Suppressor macrophage treated with lipopolysaccharide for 4 hours (primary cell): ENCODE measurements at regions not wholly inside any gene's neighbourhood (a gene's known extent, or its start where the extent isn't known, plus 50 kb on each side); places are given as distances from the start of the nearest gene placed in this dataset.
"Not testable (repeated sequence)": the region's sequence is repeated elsewhere in the genome, so short reads cannot be mapped to it uniquely, and the experiment has no call there.

Experiments
- DNase-seq: peaks from one replicate; pipeline ENCODE4 v3.0.0-alpha.2; 2020

DNA sequence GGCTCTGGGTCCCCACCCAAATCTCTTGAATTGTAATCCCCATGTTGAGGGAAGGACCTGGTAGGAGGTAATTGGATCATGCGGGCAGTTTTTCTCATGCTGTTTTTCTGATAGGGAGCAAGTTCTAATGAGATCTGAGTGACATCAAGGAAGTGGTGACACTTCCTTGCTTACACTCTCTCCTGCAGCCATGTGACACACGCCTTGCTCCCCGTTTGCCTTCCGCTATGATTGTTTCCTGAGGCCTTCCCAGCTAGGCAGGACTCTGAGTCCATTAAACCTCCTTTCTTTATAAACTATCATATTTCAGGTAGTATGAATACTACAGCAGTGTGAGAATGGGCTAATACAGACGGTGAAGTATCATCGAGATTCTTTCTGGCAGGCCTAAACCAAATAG lies 1040.4 kb upstream of the MIR17HG start:
- DNase-seq = no peak

DNA sequence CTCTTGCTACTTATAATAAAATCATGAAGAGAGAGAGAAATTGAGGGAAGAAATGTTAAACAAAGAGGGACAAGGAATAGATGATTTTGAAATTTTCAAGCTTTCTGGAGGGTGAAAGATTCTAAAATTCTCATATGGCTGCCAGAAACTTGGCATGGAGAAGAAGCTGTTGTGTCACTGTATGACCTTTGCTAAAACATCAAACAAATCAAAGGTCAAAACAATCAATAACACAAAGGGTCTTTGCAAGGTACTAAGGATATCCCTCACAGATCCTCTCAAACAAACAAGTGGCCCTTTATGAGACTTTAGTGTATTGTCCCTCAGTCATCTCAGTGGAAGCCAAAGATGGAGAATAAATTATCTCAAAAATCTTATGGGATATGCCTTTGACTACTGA lies 1039.2 kb upstream of the MIR17HG start:
- no peak for DNase-seq

DNA sequence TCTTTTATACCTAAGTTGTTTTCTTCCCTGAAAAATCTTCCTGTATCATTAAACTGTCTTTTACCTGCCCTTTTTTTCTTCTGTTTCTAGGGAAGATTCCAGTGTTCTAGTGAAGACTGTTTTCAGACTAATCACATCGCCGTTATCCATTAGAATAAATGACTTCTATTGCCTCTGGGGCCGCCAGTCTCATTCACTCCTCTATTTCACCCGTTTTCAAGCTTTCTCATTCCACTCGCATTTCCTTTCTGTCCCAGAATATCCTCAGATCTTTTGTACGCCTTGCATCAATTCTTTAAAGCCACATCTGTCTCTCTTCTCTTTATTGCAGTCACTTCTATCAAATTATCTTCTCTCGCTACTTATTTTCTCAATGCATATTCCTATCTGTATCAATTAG lies 1035.6 kb upstream of the MIR17HG start:
- no peak for DNase-seq

DNA sequence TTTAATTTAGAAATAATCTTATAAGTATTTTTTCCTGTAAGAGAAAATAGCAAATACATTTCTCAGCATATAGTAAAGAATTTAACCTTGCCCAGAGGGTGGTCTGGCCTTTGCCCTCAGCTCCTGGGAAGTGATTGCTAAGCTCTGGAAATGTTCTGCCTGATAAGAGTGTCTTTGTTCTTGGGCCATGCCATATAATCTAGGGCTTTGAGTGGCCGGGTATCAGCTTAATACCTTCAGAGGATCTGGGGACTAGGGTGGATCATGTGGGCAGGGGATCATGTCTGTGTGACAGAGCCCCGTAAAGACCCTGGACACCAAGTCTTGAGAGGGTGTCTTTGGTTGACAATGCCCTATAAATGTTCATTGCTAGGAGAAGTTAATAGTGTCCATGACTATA lies 1032.4 kb upstream of the MIR17HG start:
- DNase-seq = no peak

DNA sequence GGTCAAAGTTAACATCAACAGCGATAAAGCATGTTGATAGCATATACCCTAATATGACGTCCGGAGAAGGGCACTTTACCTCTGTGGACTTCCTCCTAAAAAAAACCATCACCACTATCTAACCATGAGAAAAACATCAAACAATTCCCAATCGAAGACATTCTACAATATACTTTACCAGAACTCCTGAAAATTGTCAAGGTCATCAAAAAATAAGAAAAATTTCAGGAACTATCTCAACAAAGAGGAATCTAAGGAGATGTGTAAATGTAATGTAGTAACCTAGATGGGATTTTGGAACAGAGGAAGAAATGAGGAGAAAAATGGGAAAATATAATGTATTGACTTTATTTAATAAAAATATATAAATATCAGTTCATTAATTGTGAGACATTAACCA lies 1026.8 kb upstream of the MIR17HG start:
- no peak for DNase-seq

DNA sequence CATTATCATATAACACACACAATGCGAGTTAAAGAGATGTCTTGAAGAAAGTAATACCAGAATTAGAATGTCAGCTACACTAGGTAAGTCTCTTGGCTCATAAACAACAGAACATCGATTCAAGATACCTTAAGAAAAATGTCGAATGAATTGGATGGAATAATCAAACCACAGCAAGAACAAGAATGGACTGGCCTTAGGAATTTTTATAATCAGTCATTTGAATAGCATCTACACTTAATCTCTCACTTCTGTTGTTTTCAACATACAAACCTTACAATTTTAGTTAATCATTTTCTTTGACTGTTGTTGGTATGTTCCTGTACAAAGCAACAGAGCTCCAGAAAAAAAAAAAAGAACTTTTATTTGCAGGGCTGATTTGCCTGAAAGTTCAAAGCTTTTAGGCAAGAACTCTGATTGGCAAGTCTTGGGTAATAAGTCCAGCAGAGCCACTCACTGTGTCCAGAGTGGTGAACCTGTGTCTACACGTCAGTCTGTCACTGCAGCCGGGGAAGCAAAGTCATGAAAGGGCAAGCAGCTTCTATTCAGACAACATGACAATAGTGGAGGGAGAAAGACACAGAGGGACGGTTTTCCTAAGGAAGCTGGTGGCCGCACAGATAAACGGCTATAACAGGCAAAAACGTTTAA lies 1026.1 kb upstream of the MIR17HG start:
- DNase-seq = no peak

GRCh38 chr13:90329641-90330040 lies 1017.8 kb upstream of the MIR17HG start:
- no peak for DNase-seq

DNA sequence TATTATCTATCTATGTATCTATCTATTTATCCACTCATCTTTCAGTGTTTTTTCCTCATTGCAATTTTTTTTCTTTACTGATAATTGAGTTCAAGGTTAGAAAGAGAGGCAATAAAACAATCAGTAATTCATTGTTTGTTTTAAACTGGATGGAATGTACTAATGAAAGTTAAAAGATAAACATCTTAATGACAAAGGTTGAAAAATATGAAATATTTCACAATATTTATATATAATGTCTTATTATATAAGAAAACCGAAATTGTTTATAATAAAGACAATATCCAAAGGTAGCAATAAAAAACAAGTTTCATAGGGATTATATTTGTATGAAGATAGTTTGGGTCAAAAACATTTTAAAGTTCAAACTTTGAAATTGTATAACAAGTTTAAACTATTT lies 1015.5 kb upstream of the MIR17HG start:
- no peak for DNase-seq

DNA sequence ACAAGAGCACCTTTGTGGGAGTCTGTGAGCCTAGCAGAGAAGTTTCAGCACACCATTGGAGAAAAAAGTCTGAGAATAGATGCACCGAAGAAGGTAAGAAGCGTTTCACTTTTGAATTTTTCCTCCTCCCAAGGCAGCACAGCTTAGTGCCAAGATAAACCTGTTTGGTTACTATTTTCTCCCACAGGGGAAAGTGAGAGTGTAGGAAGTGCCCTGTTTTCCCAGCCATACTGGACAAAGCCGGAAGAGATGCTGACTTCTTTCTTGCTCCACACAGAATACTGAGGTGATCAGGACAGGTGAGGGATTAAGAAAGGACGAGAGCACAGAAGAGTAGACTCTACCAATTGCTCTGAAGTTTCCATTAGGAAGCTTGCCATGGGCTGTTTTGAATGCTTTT lies 1011.0 kb upstream of the MIR17HG start:
- no peak for DNase-seq

GRCh38 chr13:90341348-90341747 lies 1006.1 kb upstream of the MIR17HG start:
- DNase-seq = not testable (repeated sequence)

- not testable (repeated sequence) for DNase-seq
Measured at GRCh38 chr13:90348477-90349136, 998.9 kb upstream of the MIR17HG start.

- no peak for DNase-seq
Measured at GRCh38 chr13:90352763-90353162, 994.7 kb upstream of the MIR17HG start.

DNA sequence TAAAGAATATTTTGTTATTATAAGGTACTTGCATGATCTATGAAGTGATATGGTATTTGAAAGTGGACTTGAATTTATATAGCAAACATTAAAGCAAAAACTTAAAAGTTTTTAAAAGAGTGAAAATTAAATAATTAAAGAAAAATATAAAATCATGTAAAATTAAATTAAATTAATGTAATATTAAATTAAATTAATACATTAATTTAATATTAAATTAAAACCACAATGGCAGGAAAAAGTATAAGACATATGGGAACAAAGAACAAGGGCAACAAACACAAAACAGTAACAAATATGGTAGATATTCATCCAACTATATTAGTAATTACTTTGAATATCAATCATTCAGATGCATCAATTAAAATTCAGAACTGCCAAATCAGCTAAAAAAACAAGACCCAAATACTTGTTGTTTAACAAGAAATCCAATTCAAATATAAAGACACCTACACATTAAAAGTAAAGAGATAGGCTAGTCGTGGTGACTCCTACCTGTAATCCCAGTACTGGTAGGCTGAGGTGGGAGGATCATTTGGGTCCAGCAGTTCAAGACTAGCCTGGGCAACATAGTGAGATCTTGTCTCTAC lies 992.2 kb upstream of the MIR17HG start:
- no peak for DNase-seq

- no peak for DNase-seq
Measured at GRCh38 chr13:90360785-90361184, 986.7 kb upstream of the MIR17HG start.

DNA sequence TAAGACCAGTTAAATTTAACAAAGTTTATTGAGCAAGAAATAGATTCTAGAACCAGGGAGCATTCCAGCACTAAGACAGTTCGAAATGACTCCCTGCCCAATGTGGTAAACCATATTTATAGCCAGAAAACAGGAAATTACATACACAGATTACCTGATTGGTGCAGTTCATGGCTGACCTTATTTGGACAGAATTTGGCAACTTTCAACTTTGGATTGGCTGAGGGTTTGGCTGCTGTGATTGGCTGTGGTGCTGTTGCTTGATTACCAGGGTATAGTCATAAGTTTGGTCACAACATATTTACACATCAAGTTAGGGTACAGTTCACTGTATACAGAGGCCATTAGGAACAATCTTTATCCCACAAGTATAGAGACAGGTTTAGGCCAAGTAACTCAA lies 984.8 kb upstream of the MIR17HG start:
- DNase-seq = no peak

- no peak for DNase-seq
Measured at GRCh38 chr13:90365130-90365529, 982.4 kb upstream of the MIR17HG start.

GRCh38 chr13:90374168-90374567 lies 973.3 kb upstream of the MIR17HG start:
- no peak for DNase-seq

DNA sequence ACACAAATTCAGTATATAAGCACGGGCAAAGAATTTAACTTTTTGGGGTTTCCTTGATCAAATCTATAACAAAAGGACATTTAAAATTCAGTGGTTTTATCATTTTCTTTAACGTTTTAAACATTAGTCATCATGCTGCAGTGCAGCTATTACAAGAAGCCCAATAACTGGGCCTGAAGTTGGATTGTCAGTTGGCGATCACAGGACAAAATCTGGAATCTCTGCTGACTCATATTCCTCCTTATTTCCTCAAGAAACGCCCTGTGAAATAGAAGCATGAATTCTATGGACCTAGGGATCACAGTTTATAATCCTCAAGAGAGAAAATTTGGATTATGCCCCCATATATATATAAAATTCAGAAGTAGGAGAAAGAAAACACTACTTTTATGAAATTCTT lies 971.6 kb upstream of the MIR17HG start:
- no peak for DNase-seq

DNA sequence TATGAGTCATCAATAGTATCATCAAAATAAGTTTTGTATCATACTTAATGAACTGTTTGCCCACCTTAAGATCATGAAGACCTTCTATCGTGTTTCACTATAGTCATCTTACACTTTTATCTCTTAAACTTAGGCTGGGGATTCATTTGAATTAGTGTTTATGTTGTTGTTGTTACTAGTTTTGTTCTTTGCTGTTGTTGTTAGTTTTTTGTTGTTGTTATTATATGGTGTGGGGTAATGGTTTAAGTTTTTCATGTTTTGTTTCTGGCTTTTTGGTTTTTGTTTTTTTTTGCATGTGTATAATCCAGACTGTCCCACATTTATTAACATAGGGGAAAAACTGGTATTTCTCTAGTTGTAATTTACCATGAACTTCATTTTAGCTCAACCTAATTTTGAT lies 965.1 kb upstream of the MIR17HG start:
- no peak for DNase-seq

DNA sequence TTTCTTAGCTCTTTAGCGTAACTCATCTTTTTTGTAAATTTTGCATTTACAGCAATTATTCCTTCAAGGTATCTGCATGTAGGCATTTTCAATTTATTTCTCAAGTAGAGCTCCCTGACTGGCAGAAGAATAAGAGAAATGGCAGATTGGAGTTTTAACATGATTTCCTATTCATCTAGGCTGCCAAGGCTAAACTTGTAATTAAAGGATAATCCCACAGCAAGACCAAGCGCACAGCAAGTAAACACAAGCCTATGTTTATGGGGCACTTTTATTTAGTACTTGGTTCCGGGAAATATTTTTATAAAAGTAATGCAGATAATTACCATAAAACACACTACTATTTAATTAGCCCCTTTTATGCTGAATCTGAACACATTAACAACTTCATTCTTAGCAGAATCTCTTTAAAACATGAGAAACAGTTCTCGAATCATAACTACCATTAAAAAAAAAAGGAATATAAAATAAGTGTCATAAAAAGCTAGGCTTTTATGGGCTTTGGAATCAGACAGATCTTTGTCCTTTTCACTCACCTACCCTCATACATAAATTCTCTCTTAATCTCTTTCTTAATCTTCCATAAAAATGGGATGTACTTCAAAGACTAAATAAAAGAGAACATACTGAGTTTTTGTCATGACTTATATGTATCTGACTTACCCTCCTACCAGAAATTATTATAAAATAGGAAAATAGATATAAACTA lies 961.6 kb upstream of the MIR17HG start:
- DNase-seq = no peak

DNA sequence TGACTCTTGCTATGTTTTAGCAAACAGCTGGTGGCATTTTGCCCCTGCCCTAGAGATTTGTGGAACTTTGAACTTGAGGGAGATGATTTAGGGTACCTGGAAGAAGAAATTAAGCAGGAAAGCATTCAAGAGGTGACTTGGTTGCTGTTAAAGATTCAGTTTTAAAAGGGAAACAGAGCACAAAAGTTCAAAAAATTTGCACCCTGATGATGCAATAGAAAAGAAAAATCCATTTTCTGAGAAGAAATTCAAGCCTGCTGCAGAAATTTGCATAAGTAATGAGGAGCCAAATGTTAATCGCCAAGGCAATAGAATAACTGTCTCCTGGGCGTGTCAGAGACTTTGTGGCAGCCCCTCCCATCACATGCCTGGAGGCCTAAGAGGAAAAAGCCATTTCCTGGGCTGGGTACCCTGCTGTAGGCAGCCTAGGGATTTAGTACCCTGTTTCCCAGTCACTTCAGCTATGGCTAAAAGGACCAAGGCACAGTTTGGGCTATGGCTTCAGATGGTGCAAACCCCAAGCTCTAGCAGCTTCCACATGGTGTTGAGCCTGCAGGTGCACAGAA lies 958.5 kb upstream of the MIR17HG start:
- DNase-seq = no peak

GRCh38 chr13:90389537-90389936 lies 958.0 kb upstream of the MIR17HG start:
- DNase-seq = no peak

- DNase-seq = no peak
Measured at GRCh38 chr13:90393408-90393807, 954.1 kb upstream of the MIR17HG start.

- no peak for DNase-seq
Measured at GRCh38 chr13:90395348-90395747, 952.1 kb upstream of the MIR17HG start.
